CD14-positive monocyte (primary cell): ENCODE measurements at regions not wholly inside any gene's neighbourhood (a gene's known extent, or its start where the extent isn't known, plus 50 kb on each side); places are given as distances from the start of the nearest gene placed in this dataset.

Source experiments
- DNase-seq, 3 donors: peaks; one replicate each; pipeline ENCODE4 v3.0.0-alpha.2; 2011 to 2022
- H2AFZ ChIP-seq: 2 replicates; pipeline ENCODE4 v1.6.0; 2012; ENCODE audit warnings: mild to moderate bottlenecking, low read depth, low read length, inconsistent platforms; ENCODE audit not compliant: insufficient read depth, poor library complexity, severe bottlenecking
- H3K27ac ChIP-seq, 2 donors: 1 replicate in 1 of 2; 2 replicates in 1 of 2; pipeline ENCODE4 v1.5.1; 2012 to 2013; ENCODE audit warnings: low read length in 2 of 2, control low read depth in 1 of 2, inconsistent platforms in 1 of 2, low read depth in 1 of 2, mild to moderate bottlenecking in 1 of 2
- H3K27me3 ChIP-seq, 2 donors: one replicate each; pipeline versions ENCODE4 v1.6.0 to v1.6.1; 2011 to 2013; ENCODE audit warnings: low read length in 2 of 2; ENCODE audit not compliant: control insufficient read depth in 2 of 2, insufficient read depth in 2 of 2
- H3K36me3 ChIP-seq, 2 donors: replicated peaks in 1 of 2; 1 replicate in 1 of 2; 2 replicates in 1 of 2; pipeline versions ENCODE4 v1.5.1 to v1.6.1; 2012 to 2013; ENCODE audit warnings: low read length in 2 of 2, control low read depth in 1 of 2, inconsistent platforms in 1 of 2, mild to moderate bottlenecking in 1 of 2; ENCODE audit not compliant: insufficient read depth in 2 of 2, control insufficient read depth in 1 of 2
- H3K4me1 ChIP-seq, 2 donors: 1 replicate in 1 of 2; 2 replicates in 1 of 2; pipeline versions ENCODE4 v1.5.1 to v1.6.1; 2012 to 2013; ENCODE audit warnings: low read length in 2 of 2, control low read depth in 1 of 2, inconsistent platforms in 1 of 2, mild to moderate bottlenecking in 1 of 2, moderate library complexity in 1 of 2; ENCODE audit not compliant: insufficient read depth in 2 of 2, control insufficient read depth in 1 of 2
- H3K4me2 ChIP-seq: replicated peaks from 2 replicates; pipeline ENCODE3; 2012; ENCODE audit warnings: low read length, moderate library complexity, mild to moderate bottlenecking; ENCODE audit not compliant: poor library complexity, severe bottlenecking; ENCODE audit errors: extremely low read depth
- H3K4me3 ChIP-seq, 3 experiments: fragments of 200-600 bp in 1 of 3; sonication (generic) in 1 of 3; replicated peaks in 1 of 3; 1 replicate in 2 of 3; 2 replicates in 1 of 3; pipeline ENCODE4 v1.5.1; 2011 to 2013; ENCODE audit warnings: low read length in 3 of 3, mild to moderate bottlenecking in 3 of 3, control low read depth in 2 of 3, low read depth in 2 of 3, inconsistent platforms in 1 of 3, moderate library complexity in 1 of 3
- H3K79me2 ChIP-seq: 2 replicates; pipeline ENCODE4 v1.6.0; 2012; ENCODE audit warnings: mild to moderate bottlenecking, control low read depth, inconsistent platforms, low read length, moderate library complexity; ENCODE audit not compliant: insufficient read depth
- H3K9ac ChIP-seq: 2 replicates; pipeline ENCODE4 v1.6.0; 2017; ENCODE audit warnings: low read length, mild to moderate bottlenecking; ENCODE audit not compliant: insufficient read depth, poor library complexity, severe bottlenecking
- H3K9me3 ChIP-seq, 2 donors: replicated peaks in 1 of 2; 1 replicate in 1 of 2; 2 replicates in 1 of 2; pipeline versions ENCODE4 v1.5.1 to v1.6.1; 2012 to 2013; ENCODE audit warnings: low read length in 2 of 2, control low read depth in 1 of 2; ENCODE audit not compliant: control insufficient read depth in 1 of 2, insufficient read depth in 1 of 2
- H4K20me1 ChIP-seq: 2 replicates; pipeline ENCODE4 v1.6.0; 2012; ENCODE audit warnings: mild to moderate bottlenecking, low read length, control low read depth, moderate library complexity; ENCODE audit not compliant: insufficient read depth
- H3K27ac Mint-ChIP-seq, 7 donors: one replicate each; pipeline ENCODE4 v1.8.0; 2020; ENCODE audit warnings: mild to moderate bottlenecking in 7 of 7, mixed read lengths in 7 of 7, moderate library complexity in 6 of 7, inconsistent platforms in 2 of 7
- H3K27me3 Mint-ChIP-seq, 3 donors: one replicate each; pipeline ENCODE4 v1.8.0; 2021 to 2022; ENCODE audit warnings: low read depth in 3 of 3, mild to moderate bottlenecking in 3 of 3, mixed read lengths in 3 of 3, moderate library complexity in 3 of 3, inconsistent platforms in 1 of 3
- H3K36me3 Mint-ChIP-seq, 2 donors: one replicate each; pipeline ENCODE4 v1.8.0; 2020; ENCODE audit warnings: mixed read lengths in 2 of 2, inconsistent platforms in 1 of 2, mild to moderate bottlenecking in 1 of 2
- H3K4me1 Mint-ChIP-seq: one replicate; pipeline ENCODE4 v1.8.0; 2020; ENCODE audit warnings: mild to moderate bottlenecking, mixed read lengths
- H3K4me3 Mint-ChIP-seq, 2 donors: one replicate each; pipeline ENCODE4 v1.8.0; 2020; ENCODE audit warnings: mild to moderate bottlenecking in 2 of 2, mixed read lengths in 2 of 2, moderate library complexity in 1 of 2
- H3K9me3 Mint-ChIP-seq, 7 donors: one replicate each; pipeline ENCODE4 v1.8.0; 2020 to 2022; ENCODE audit warnings: mixed read lengths in 7 of 7, mild to moderate bottlenecking in 6 of 7, moderate library complexity in 6 of 7, inconsistent platforms in 2 of 7
- CTCF ChIP-seq: fragments of 200-600 bp; IDR thresholded peaks from one replicate; pipeline ENCODE4 v1.8.0; 2022; ENCODE audit warnings: antibody characterized with exemption, mild to moderate bottlenecking
- WGBS: methylation state at CpG from one replicate; pipeline ENCODE4 v1.1.5; 2013; ENCODE audit warnings: missing lambda C conversion rate; ENCODE audit not compliant: insufficient coverage; 5-methylcytosine and 5-hydroxymethylcytosine counted together
- intact Hi-C, 2 donors: fragments of 100-400 bp; cut with micrococcal nuclease; formaldehyde crosslinking; loops; one replicate each; pipeline versions ENCODE4 v1.15.0 to v1.15.1; 2023

DNA sequence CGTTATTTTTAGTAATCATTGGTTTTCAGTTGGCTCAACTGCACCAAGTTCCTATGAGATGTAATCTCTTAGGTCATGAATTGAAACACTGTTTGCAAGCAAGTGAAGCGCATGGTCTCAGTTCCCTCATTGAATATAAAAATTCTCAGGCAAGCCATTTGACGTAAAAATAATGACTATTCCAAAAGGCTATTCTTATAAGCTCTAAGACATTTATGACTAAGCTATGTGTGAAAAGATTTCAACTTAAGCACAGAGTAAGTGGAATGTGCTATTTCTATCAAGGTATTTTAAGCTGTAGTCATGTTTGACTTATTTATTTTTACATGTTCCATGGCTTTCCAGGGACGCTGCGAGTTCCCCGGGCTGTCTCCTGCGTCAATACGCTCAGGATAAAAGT lies 248.5 kb downstream of the THBS2 start:
- H3K9me3 ChIP-seq = peaks cover 0 to 10% of the 10 kb centered on the region in 2 donors
- H3K9ac ChIP-seq = no peak overlapping the region
- no peaks in the 10 kb centered on the region for H3K4me1 ChIP-seq
- H3K27me3 Mint-ChIP-seq = no peaks in the 10 kb centered on the region
- H4K20me1 ChIP-seq = no peaks in the 10 kb centered on the region
- DNase-seq = no peak
- peaks cover 2 to 19% (median 13%) of the 10 kb centered on the region in 7 donors for H3K9me3 Mint-ChIP-seq
- no peaks in the 10 kb centered on the region for H3K27me3 ChIP-seq
- no peak overlapping the region for H3K4me2 ChIP-seq
- no peak overlapping the region for H3K27ac Mint-ChIP-seq
- no peak for TF ChIP-seq CTCF
- H3K36me3 Mint-ChIP-seq = no peaks in the 10 kb centered on the region
- intact Hi-C loops = no loop called here
- 100% methylated on average over 1 of the region's 8 CpGs for WGBS
- no peak overlapping the region for H2AFZ ChIP-seq
- H3K36me3 ChIP-seq = no peaks in the 10 kb centered on the region
- no peak overlapping the region for H3K4me3 ChIP-seq
- no peaks in the 10 kb centered on the region for H3K79me2 ChIP-seq
- no peaks in the 10 kb centered on the region for H3K4me1 Mint-ChIP-seq
- H3K27ac ChIP-seq = no peak overlapping the region
- no peak overlapping the region for H3K4me3 Mint-ChIP-seq

- H3K9ac ChIP-seq = no peak overlapping the region
- H3K4me2 ChIP-seq = no peak overlapping the region
- TF ChIP-seq CTCF = no peak
- H3K4me1 Mint-ChIP-seq = no peaks in the 10 kb centered on the region
- H3K4me3 ChIP-seq = no peak overlapping the region
- H3K9me3 ChIP-seq = peaks cover 0 to 8% of the 10 kb centered on the region in 2 donors
- H3K27ac ChIP-seq = no peak overlapping the region
- no peaks in the 10 kb centered on the region for H3K79me2 ChIP-seq
- H3K36me3 Mint-ChIP-seq = no peaks in the 10 kb centered on the region
- H3K27me3 Mint-ChIP-seq = no peaks in the 10 kb centered on the region
- no peak overlapping the region for H2AFZ ChIP-seq
- no peaks in the 10 kb centered on the region for H3K4me1 ChIP-seq
- no peak for DNase-seq
- no peak overlapping the region for H3K4me3 Mint-ChIP-seq
- no peaks in the 10 kb centered on the region for H3K27me3 ChIP-seq
- H4K20me1 ChIP-seq = no peaks in the 10 kb centered on the region
- intact Hi-C loops = no loop called here
- H3K9me3 Mint-ChIP-seq = peaks cover 2 to 19% (median 10%) of the 10 kb centered on the region in 7 donors
- WGBS = 94% methylated on average over 13 of the region's 15 CpGs
- H3K27ac Mint-ChIP-seq = no peak overlapping the region
- H3K36me3 ChIP-seq = no peaks in the 10 kb centered on the region
Observed at GRCh38 chr6:169000022-169000421, 253.6 kb downstream of the THBS2 start.
